Cardiac muscle cell (in vitro differentiated cells and primary cell): ENCODE measurements at regions not wholly inside any gene's neighbourhood (a gene's known extent, or its start where the extent isn't known, plus 50 kb on each side); places are given as distances from the start of the nearest gene placed in this dataset.

Experiments used
- DNase-seq, 2 donors: peaks; one replicate each; pipeline versions ENCODE4 v3.0.0 to v3.0.0-alpha.2; 2010 to 2017; ENCODE audit warnings: low read depth in 1 of 2, low spot score in 1 of 2
- H3K27ac ChIP-seq: fragments of 200-600 bp; sonication (generic); 2 replicates; pipeline ENCODE4 v1.5.1; 2016
- H3K27me3 ChIP-seq: fragments of 200-600 bp; sonication (generic); 2 replicates; pipeline ENCODE4 v1.6.0; 2016; ENCODE audit warnings: control low read depth
- H3K36me3 ChIP-seq: fragments of 200-600 bp; sonication (generic); 2 replicates; pipeline ENCODE4 v1.5.1; 2016; ENCODE audit warnings: control low read depth
- H3K4me1 ChIP-seq: fragments of 200-600 bp; sonication (generic); 2 replicates; pipeline ENCODE4 v1.8.1; 2017; ENCODE audit warnings: low read depth, mild to moderate bottlenecking, mixed run types
- H3K4me3 ChIP-seq: fragments of 200-600 bp; sonication (generic); 2 replicates; pipeline ENCODE4 v1.5.1; 2016; ENCODE audit warnings: mild to moderate bottlenecking
- H3K9me3 ChIP-seq: fragments of 200-600 bp; sonication (generic); 2 replicates; pipeline ENCODE4 v1.5.1; 2017; ENCODE audit warnings: low read depth, mild to moderate bottlenecking, control low read depth
- CTCF ChIP-seq: IDR thresholded peaks from 2 replicates; pipeline ENCODE4 v1.5.1; 2012; ENCODE audit warnings: low read depth, mild to moderate bottlenecking, low read length

- H3K27me3 ChIP-seq: no peaks in the 10 kb centered on the region
- no peak for DNase-seq
- H3K27ac ChIP-seq: no peak overlapping the region
- H3K9me3 ChIP-seq: no peaks in the 10 kb centered on the region
- no peaks in the 10 kb centered on the region for H3K4me1 ChIP-seq
- H3K36me3 ChIP-seq: no peaks in the 10 kb centered on the region
- TF ChIP-seq CTCF: no peak
- H3K4me3 ChIP-seq: no peak overlapping the region
Measured at GRCh38 chr10:33448421-33449140, 114.1 kb upstream of the NRP1 start.

- TF ChIP-seq CTCF: no peak
- Histone ChIP-seq H3K9me3 (no peaks in the 10 kb centered on the region), H3K27ac (no peak overlapping the region), H3K4me3 (no peak overlapping the region), H3K27me3 (no peaks in the 10 kb centered on the region), H3K4me1 (no peaks in the 10 kb centered on the region), H3K36me3 (no peaks in the 10 kb centered on the region)
- peak in 1 of 2 donors; percentile 16 for DNase-seq
Measured at GRCh38 chr10:33441561-33441960, 107.1 kb upstream of the NRP1 start.

- H3K4me1 ChIP-seq: peaks cover 16% of the 10 kb centered on the region
- no peaks in the 10 kb centered on the region for H3K36me3 ChIP-seq
- H3K9me3 ChIP-seq: no peaks in the 10 kb centered on the region
- DNase-seq: no peak
- H3K4me3 ChIP-seq: no peak overlapping the region
- TF ChIP-seq CTCF: no peak
- no peaks in the 10 kb centered on the region for H3K27me3 ChIP-seq
- H3K27ac ChIP-seq: no peak overlapping the region
Measured at GRCh38 chr10:33434933-33435332, 100.5 kb upstream of the NRP1 start.

GRCh38 chr10:33428682-33429081, 94.2 kb upstream of the NRP1 start:
- no peaks in the 10 kb centered on the region for H3K36me3 ChIP-seq
- H3K4me1 ChIP-seq: peaks cover 23% of the 10 kb centered on the region
- no peaks in the 10 kb centered on the region for H3K27me3 ChIP-seq
- H3K4me3 ChIP-seq: no peak overlapping the region
- no peak overlapping the region for H3K27ac ChIP-seq
- TF ChIP-seq CTCF: no peak
- no peaks in the 10 kb centered on the region for H3K9me3 ChIP-seq
- DNase-seq: no peak

- no peak for TF ChIP-seq CTCF
- Histone ChIP-seq H3K27ac (no peak overlapping the region), H3K4me3 (no peak overlapping the region), H3K9me3 (no peaks in the 10 kb centered on the region), H3K27me3 (no peaks in the 10 kb centered on the region), H3K36me3 (no peaks in the 10 kb centered on the region), H3K4me1 (peaks cover 7% of the 10 kb centered on the region)
- DNase-seq: peak in 1 of 2 donors; percentile 45
Measured at GRCh38 chr10:33423154-33423529, 88.7 kb upstream of the NRP1 start.
